GM12875 (cell line): ENCODE measurements at regions not wholly inside any gene's neighbourhood (a gene's known extent, or its start where the extent isn't known, plus 50 kb on each side); places are given as distances from the start of the nearest gene placed in this dataset.

Experiments used
- H3K4me3 ChIP-seq: one replicate; pipeline ENCODE4 v1.5.1; 2011; ENCODE audit warnings: low read depth, low read length, control low read depth
- TF ChIP-seq, protein P1 (sequence below): IDR thresholded peaks from 2 replicates; pipeline ENCODE4 v1.5.1; 2011; ENCODE audit warnings: low read depth, mild to moderate bottlenecking, control low read depth, inconsistent platforms, low read length, moderate library complexity, borderline replicate concordance; ENCODE audit not compliant: insufficient read depth

DNA sequence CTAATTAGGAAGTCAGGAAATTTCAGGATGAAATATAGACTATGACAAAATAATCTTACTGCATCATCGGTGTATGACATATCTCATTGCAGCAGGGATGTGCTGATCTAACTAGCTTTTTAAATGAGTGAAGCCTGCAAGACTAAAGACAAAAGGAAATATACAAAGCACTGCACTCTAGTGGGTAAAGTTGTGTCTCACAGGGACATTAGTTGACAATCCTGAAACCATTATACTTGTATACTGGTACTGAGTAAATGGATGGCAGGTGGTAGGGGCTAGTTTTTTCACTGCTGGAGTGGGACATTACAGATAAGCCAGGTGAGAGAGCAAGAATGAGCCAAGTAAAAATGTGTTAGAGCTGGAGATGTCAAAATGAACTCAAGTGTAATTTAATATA is 317.5 kb upstream of the RAB6C start:
- TF ChIP-seq, protein P1, sequence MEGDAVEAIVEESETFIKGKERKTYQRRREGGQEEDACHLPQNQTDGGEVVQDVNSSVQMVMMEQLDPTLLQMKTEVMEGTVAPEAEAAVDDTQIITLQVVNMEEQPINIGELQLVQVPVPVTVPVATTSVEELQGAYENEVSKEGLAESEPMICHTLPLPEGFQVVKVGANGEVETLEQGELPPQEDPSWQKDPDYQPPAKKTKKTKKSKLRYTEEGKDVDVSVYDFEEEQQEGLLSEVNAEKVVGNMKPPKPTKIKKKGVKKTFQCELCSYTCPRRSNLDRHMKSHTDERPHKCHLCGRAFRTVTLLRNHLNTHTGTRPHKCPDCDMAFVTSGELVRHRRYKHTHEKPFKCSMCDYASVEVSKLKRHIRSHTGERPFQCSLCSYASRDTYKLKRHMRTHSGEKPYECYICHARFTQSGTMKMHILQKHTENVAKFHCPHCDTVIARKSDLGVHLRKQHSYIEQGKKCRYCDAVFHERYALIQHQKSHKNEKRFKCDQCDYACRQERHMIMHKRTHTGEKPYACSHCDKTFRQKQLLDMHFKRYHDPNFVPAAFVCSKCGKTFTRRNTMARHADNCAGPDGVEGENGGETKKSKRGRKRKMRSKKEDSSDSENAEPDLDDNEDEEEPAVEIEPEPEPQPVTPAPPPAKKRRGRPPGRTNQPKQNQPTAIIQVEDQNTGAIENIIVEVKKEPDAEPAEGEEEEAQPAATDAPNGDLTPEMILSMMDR: no peak
- H3K4me3 ChIP-seq: no peak overlapping the region

DNA sequence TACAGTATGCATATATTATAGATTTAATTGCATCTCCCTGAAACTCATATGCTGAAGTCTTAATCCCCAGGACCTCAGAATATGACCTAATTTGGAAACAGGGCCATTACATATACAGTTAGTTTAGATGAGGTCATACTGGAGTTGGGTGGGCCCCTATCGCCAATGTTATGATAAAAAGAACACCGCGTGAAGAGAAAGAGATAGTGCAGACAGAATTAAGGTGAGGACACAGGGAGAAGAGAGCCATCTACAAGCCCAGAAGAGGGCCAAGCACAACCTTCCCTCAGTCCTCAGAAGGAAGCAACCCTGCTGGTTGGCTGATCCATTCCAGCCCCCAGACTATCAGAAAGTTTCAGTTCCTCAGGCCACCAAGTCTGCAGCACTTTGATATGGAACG is 311.9 kb upstream of the RAB6C start:
- no peak overlapping the region for H3K4me3 ChIP-seq
- TF ChIP-seq, protein P1: no peak

DNA sequence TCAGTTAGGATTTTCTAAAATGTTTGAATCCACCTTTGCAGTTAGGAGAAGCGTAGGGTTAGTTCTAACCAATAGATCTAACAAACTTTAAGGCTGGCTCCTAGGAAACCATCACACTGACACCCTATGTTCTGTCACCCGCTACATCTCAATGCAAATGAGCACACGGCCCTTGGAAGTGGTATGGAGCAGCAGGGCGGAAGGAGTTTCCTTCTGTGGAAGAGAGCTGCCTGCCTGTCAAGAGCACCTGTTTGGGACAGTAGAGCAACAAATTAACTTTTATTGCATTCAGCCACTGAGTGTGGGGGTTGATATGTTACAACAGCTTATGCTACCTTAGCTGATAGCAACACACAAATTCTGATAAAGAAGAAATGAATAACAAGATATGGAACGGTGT is 306.9 kb upstream of the RAB6C start:
- H3K4me3 ChIP-seq: no peak overlapping the region
- TF ChIP-seq, protein P1: no peak

DNA sequence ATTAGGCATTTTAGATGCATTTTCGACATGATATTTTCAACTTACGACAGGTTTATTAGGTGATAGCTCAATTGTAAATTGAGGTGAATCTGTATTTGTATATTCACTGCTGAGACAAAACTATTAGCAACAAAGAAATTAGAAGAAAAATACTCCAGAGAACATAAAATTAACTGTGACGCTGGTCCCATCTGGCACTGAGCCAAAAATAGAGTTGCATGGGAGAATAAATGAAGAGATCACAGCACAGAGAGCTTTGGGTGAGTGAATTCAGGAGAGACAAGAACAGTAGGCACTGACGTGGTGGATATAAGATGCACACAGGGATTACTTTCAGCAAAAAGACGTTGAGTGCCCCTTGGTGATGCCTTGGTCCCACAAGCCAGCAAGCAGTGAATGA is 306.2 kb upstream of the RAB6C start:
- TF ChIP-seq, protein P1: no peak
- no peak overlapping the region for H3K4me3 ChIP-seq

DNA sequence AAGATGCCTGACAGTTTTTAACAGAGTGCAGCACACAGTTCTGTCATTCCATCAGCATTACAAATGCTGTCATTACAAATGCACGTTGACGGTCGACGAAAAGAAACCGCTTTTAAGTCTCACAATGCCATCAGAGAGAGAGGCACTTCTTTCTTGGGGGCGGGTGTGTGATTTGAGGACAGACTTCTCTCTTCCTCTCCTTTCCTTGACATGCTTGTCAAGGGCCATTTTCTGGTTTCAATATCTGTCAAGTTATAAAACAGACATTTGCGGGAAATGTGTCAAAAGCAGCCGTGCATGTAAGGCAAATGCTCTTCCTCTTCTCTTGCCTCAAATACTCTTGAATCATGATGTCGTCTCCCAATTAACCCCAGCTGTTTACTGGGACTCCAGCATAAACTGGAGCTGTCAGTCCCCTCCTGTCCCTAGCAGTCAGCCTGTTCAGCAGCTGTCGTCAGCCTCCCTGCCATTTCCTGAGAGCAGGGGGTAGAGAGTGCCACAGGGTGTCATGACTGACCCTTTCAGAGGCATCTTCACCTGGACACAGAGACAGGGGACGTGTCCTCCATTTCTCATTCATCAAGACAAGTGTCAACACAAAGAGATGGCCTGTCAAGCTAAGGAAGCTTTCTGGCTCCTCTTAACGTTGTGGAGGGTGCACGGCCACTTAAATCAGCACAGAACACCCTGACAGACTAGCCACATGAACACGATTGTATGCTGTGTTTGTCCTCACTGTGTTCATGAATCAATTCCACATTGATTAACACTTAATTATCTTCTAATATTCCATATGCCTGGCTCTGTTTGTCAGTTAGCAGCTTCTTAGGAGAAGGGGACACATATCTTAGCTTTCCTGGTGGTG is 305.4 kb upstream of the RAB6C start:
- no peak overlapping the region for H3K4me3 ChIP-seq
- TF ChIP-seq, protein P1: no peak

DNA sequence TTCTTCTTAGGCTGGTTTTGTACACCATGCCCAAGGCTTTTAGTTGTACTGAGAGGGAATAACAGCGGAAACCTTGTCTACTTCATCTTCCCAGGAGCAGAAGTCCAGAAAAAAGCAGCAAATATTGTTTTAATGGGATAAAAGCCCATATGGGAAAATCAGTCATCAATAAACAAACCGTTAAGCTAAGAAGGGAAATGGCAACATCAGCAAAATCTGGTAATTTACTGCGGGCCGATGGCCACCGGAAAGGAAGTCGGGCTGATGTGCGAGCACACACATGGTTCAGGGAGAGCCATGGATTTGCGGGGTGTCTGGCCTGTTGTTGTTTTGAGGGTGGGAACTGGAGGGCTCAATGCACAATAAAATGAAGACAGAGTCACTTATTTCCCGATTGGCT is 300.7 kb upstream of the RAB6C start:
- no peak overlapping the region for H3K4me3 ChIP-seq
- TF ChIP-seq, protein P1: no peak

DNA sequence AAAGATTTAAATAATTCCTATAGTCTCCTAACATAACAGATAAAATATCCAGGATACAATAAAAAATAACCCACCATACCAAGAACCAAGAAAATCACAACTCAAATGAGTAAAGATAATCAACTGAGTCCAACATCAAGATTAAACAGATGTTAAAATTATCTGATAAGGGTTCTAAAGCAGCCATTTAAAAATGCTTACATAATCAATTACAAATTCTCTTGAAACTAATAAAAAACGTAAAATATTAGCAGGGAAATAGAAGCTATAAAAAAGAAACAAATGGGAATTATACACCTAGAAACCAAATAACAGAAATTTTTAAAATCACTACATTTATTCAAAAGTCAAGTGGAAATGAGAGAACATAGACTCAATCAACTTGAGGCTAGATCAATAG is 297.7 kb upstream of the RAB6C start:
- TF ChIP-seq, protein P1: no peak
- H3K4me3 ChIP-seq: no peak overlapping the region
